Astrocyte (in vitro differentiated cells and primary cell): ENCODE measurements at regions not wholly inside any gene's neighbourhood (a gene's known extent, or its start where the extent isn't known, plus 50 kb on each side); places are given as distances from the start of the nearest gene placed in this dataset.

Experiments used
- EZH2 ChIP-seq: IDR thresholded peaks from 2 replicates; pipeline ENCODE4 v1.6.1; 2012; ENCODE audit warnings: mild to moderate bottlenecking, low read length, inconsistent platforms; ENCODE audit not compliant: insufficient read depth
- TF ChIP-seq, protein P1 (sequence below): IDR thresholded peaks from 2 replicates; pipeline ENCODE4 v1.5.1; 2011; ENCODE audit warnings: low read depth, mild to moderate bottlenecking, inconsistent platforms, low read length, moderate library complexity; ENCODE audit not compliant: insufficient read depth

DNA sequence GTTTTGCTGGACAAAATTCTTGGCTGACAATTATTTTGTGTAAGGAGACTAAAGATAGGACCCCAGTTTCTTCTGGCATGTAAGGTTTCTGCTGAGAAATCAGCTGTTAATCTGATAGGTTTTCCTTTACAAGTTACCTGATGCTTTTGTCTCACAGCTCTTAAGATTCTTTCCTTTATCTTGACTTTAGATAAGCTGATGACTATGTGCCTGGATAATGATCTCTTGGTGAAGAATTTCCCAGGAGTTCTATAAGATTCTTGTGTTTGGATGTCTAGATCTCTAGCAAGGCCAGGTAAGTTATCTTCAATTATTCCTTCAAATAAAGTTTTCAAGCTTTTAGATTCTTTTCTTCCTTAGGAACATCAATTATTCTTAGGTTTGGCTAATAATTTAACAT is 534.8 kb upstream of the LRRTM4 start:
- TF ChIP-seq, protein P1, sequence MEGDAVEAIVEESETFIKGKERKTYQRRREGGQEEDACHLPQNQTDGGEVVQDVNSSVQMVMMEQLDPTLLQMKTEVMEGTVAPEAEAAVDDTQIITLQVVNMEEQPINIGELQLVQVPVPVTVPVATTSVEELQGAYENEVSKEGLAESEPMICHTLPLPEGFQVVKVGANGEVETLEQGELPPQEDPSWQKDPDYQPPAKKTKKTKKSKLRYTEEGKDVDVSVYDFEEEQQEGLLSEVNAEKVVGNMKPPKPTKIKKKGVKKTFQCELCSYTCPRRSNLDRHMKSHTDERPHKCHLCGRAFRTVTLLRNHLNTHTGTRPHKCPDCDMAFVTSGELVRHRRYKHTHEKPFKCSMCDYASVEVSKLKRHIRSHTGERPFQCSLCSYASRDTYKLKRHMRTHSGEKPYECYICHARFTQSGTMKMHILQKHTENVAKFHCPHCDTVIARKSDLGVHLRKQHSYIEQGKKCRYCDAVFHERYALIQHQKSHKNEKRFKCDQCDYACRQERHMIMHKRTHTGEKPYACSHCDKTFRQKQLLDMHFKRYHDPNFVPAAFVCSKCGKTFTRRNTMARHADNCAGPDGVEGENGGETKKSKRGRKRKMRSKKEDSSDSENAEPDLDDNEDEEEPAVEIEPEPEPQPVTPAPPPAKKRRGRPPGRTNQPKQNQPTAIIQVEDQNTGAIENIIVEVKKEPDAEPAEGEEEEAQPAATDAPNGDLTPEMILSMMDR, result no peak
- TF ChIP-seq EZH2, result no peak
